NT2/D1 (cell line): ENCODE measurements at regions not wholly inside any gene's neighbourhood (a gene's known extent, or its start where the extent isn't known, plus 50 kb on each side); places are given as distances from the start of the nearest gene placed in this dataset.
"Not testable (repeated sequence)": the region's sequence is repeated elsewhere in the genome, so short reads cannot be mapped to it uniquely, and the experiment has no call there.

Experiments
- DNase-seq: peaks from one replicate; pipeline ENCODE4 v3.0.0-alpha.2; 2011; ENCODE audit warnings: low read depth, low spot score
- H3K27me3 ChIP-seq: 2 replicates; pipeline ENCODE4 v1.6.0; 2011; ENCODE audit warnings: mild to moderate bottlenecking; ENCODE audit not compliant: insufficient read length, insufficient read depth
- H3K36me3 ChIP-seq: 2 replicates; pipeline ENCODE4 v1.6.1; 2011; ENCODE audit warnings: mild to moderate bottlenecking, low read length, mixed read lengths; ENCODE audit not compliant: insufficient read depth, insufficient read length
- H3K4me1 ChIP-seq: 2 replicates; pipeline ENCODE4 v1.5.1; 2011; ENCODE audit not compliant: insufficient read depth, insufficient read length
- H3K4me3 ChIP-seq: 2 replicates; pipeline ENCODE4 v1.5.1; 2011; ENCODE audit warnings: low read depth; ENCODE audit not compliant: insufficient read length
- H3K9ac ChIP-seq: 2 replicates; pipeline ENCODE4 v1.6.0; 2011; ENCODE audit warnings: low read depth; ENCODE audit not compliant: insufficient read length
- H3K9me3 ChIP-seq: 2 replicates; pipeline ENCODE4 v1.5.1; 2011; ENCODE audit warnings: mild to moderate bottlenecking, low read length; ENCODE audit not compliant: insufficient read depth
- SUZ12 ChIP-seq: IDR thresholded peaks from 2 replicates; pipeline ENCODE4 v1.6.1; 2011; ENCODE audit not compliant: insufficient read length, insufficient read depth; ENCODE audit errors: extremely low read depth
- YY1 ChIP-seq: IDR thresholded peaks from 2 replicates; pipeline ENCODE4 v1.6.1; 2011; ENCODE audit not compliant: insufficient read length, insufficient read depth
- ZNF274 ChIP-seq: IDR thresholded peaks from 2 replicates; pipeline ENCODE4 v1.6.1; 2011; ENCODE audit warnings: mild to moderate bottlenecking, low read depth, low read length

DNA sequence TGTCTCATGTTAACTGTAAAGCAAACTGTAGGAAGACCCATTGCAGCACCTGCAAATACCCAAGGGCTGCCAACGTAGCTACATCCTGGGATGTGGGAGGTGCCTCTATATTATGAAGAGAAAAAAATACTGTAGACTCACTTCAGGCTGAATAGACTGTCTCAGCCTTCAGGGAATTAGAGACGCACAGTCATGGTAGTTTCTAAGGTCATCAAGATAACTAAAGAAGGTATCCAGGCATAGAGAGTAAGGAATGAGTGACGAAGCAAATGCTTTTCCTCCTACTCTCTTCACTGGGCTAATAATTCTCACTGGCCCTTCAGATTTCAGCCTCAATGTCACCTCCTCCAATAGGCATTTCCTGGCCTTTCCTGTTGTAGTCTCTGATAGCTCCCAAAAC lies 121.6 kb upstream of the ECI2 start:
- no peaks in the 10 kb centered on the region for H3K27me3 ChIP-seq
- no peak for DNase-seq
- H3K9ac ChIP-seq, result no peak overlapping the region
- H3K4me3 ChIP-seq, result no peak overlapping the region
- H3K36me3 ChIP-seq, result no peaks in the 10 kb centered on the region
- H3K4me1 ChIP-seq, result no peaks in the 10 kb centered on the region
- no peak for TF ChIP-seq ZNF274
- no peak for TF ChIP-seq YY1
- TF ChIP-seq SUZ12, result no peak
- H3K9me3 ChIP-seq, result no peaks in the 10 kb centered on the region

- H3K9ac ChIP-seq, result no peak overlapping the region
- TF ChIP-seq YY1 (no peak), SUZ12 (no peak), ZNF274 (no peak)
- no peak overlapping the region for H3K4me3 ChIP-seq
- H3K4me1 ChIP-seq, result no peaks in the 10 kb centered on the region
- H3K9me3 ChIP-seq, result no peaks in the 10 kb centered on the region
- no peaks in the 10 kb centered on the region for H3K27me3 ChIP-seq
- no peak for DNase-seq
- no peaks in the 10 kb centered on the region for H3K36me3 ChIP-seq
These were observed 118.3 kb upstream of the ECI2 start for GRCh38 chr6:4253604-4254231.

DNA sequence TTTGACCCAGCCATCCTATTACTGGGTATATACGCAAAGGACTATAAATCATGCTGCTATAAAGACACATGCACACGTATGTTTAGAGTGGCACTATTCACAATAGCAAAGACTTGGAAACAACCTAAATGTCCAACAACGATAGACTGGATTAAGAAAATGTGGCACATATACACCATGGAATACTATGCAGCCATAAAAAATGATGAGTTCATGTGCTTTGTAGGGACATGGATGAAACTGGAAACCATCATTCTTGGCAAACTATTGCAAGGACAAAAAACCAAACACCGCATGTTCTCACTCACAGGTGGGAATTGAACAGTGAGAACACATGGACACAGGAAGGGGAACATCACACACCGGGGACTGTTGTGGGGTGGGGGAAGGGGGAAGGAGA lies 117.1 kb upstream of the ECI2 start:
- not testable (repeated sequence) for H3K9me3 ChIP-seq, H3K36me3 ChIP-seq, H3K4me1 ChIP-seq, H3K9ac ChIP-seq, DNase-seq, H3K27me3 ChIP-seq, H3K4me3 ChIP-seq

DNA sequence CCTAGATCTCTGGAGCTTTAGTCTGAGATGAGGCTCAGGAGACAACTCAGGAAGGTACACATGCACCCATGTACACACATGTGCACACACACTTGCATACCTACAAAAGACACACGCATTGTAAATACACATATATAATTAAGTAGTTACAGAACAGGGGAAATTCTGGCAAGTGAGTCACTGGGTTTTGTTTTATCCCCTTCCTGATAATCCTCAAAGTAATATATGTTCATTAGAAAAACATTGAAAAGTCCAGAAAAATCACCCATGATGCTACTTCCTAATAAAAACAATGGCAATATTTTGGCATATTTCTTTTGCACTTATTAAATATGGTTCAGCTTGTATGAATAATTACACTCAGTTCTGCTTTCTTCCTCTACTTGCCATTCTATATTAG lies 115.3 kb upstream of the ECI2 start:
- Histone ChIP-seq H3K9me3 (no peaks in the 10 kb centered on the region), H3K27me3 (no peaks in the 10 kb centered on the region), H3K36me3 (no peaks in the 10 kb centered on the region), H3K9ac (no peak overlapping the region), H3K4me3 (no peak overlapping the region), H3K4me1 (no peaks in the 10 kb centered on the region)
- TF ChIP-seq SUZ12 (no peak), YY1 (no peak), ZNF274 (no peak)
- no peak for DNase-seq

DNA sequence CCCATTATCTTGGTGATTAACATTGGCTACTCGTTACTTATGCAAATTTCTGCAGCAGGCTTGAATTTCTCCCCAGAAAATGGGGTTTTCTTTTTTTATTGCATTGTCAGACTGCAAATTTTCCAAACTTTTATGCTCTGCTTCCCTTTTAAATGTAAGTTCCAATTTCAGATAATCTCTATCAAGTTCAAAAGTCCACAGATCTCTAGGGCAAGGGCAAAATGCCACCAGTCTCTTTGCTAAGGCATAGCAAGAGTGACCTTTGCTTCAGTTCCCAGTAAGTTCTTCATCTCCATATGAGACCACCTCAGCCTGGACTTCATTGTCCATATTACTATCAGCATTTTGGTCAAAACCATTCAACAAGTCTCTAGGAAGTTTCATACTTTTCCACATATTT lies 108.5 kb upstream of the ECI2 start:
- not testable (repeated sequence) for H3K4me3 ChIP-seq, DNase-seq, H3K36me3 ChIP-seq, H3K4me1 ChIP-seq, H3K27me3 ChIP-seq, H3K9ac ChIP-seq
- H3K9me3 ChIP-seq, result peaks cover 15% of the 10 kb centered on the region; the same call in 1 of the 2 replicates

- TF ChIP-seq ZNF274, result no peak
- no peak for TF ChIP-seq YY1
- no peak for TF ChIP-seq SUZ12
- H3K4me1 ChIP-seq, result no peaks in the 10 kb centered on the region
- no peak overlapping the region for H3K4me3 ChIP-seq
- DNase-seq, result no peak
- H3K9ac ChIP-seq, result no peak overlapping the region
- H3K27me3 ChIP-seq, result no peaks in the 10 kb centered on the region
- no peaks in the 10 kb centered on the region for H3K36me3 ChIP-seq
- H3K9me3 ChIP-seq, result peaks cover 15% of the 10 kb centered on the region; the same call in 1 of the 2 replicates
These were observed 107.9 kb upstream of the ECI2 start for GRCh38 chr6:4243237-4243636.

DNA sequence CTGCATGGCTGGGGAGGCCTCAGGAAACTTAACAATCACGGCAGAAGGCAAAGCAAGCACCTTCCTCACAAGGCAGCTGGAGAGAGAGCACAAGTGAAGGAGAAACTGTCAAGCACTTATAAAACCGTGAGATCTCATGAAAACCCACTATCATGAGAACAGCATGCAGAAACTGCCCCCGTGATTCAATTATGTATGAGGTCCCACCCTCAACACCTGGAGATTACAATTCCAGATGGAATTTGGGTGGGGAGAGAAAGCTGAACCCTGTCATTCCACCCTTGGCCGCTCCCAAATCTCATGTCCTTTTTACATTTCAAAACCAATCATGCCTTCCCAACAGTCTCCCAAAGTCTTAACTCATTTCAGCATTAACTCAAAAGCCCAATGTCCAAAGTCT lies 107.2 kb upstream of the ECI2 start:
- DNase-seq, result no peak
- Histone ChIP-seq H3K4me1 (no peaks in the 10 kb centered on the region), H3K9me3 (peaks cover 15% of the 10 kb centered on the region; the same call in 1 of the 2 replicates), H3K36me3 (no peaks in the 10 kb centered on the region), H3K4me3 (no peak overlapping the region), H3K27me3 (no peaks in the 10 kb centered on the region), H3K9ac (no peak overlapping the region)
- no peak for TF ChIP-seq SUZ12
- TF ChIP-seq YY1, result no peak
- TF ChIP-seq ZNF274, result no peak

- H3K36me3 ChIP-seq, result no peaks in the 10 kb centered on the region
- H3K4me3 ChIP-seq, result no peak overlapping the region
- TF ChIP-seq YY1 (no peak), ZNF274 (no peak), SUZ12 (no peak)
- H3K9me3 ChIP-seq, result peaks cover 15% of the 10 kb centered on the region; the same call in 1 of the 2 replicates
- H3K27me3 ChIP-seq, result no peaks in the 10 kb centered on the region
- no peak for DNase-seq
- no peaks in the 10 kb centered on the region for H3K4me1 ChIP-seq
- H3K9ac ChIP-seq, result no peak overlapping the region
These were observed 104.8 kb upstream of the ECI2 start for GRCh38 chr6:4240148-4240547.
